ENCODE measurements at regions not wholly inside any gene's neighbourhood (a gene's known extent, or its start where the extent isn't known, plus 50 kb on each side); places are given as distances from the start of the nearest gene placed in this dataset.

- H3K4me3 ChIP-seq (ENCODE audit: low read depth, low read length) = no peak overlapping the region
- ChIA-PET POLR2A (interaction anchor here (0.6 kb wide), 1 partner anchor 224 kb away, joined by 3 read pairs; no protein-coding TSS in a partner anchor), CTCF (interaction anchor here (2.0 kb wide), 1 partner anchor 223 kb away, joined by 6 read pairs; no protein-coding TSS in a partner anchor)
- TF ChIP-seq CTCF (IDR thresholded peaks at IDR 0.05; ENCODE audit: insufficient read depth, low read length, missing control alignments) = no peak
- DNase-seq (ENCODE audit: low read depth, low spot score) = no peak
These were observed 221.7 kb upstream of the MARCKS start for GRCh38 chr6:113635222-113635986.

- CTCF ChIA-PET = interaction anchor here (1.1 to 2.0 kb wide), 2 partner anchors 19 to 222 kb away, joined by 3 to 6 read pairs; no protein-coding TSS in a partner anchor
- DNase-seq (ENCODE audit: low read depth, low spot score) = no peak
- H3K4me3 ChIP-seq (ENCODE audit: low read depth, low read length) = no peak overlapping the region
- POLR2A ChIA-PET = interaction anchor here (0.6 kb wide), 1 partner anchor 223 kb away, joined by 3 read pairs; no protein-coding TSS in a partner anchor
- no peak for TF ChIP-seq CTCF (IDR thresholded peaks at IDR 0.05; ENCODE audit: insufficient read depth, low read length, missing control alignments)
These were observed 220.8 kb upstream of the MARCKS start for GRCh38 chr6:113636357-113636824.

- no peak for TF ChIP-seq CTCF (IDR thresholded peaks at IDR 0.05; ENCODE audit: insufficient read depth, low read length, missing control alignments)
- no peak overlapping the region for H3K4me3 ChIP-seq (ENCODE audit: low read depth, low read length)
- CTCF ChIA-PET = no interaction called here
- DNase-seq (ENCODE audit: low read depth, low spot score) = no peak
- POLR2A ChIA-PET = no interaction called here
These were observed 217.1 kb upstream of the MARCKS start for GRCh38 chr6:113640051-113640450.

GRCh38 chr6:113642001-113642713, 215.0 kb upstream of the MARCKS start:
- TF ChIP-seq CTCF (IDR thresholded peaks at IDR 0.05; ENCODE audit: insufficient read depth, low read length, missing control alignments) = no peak
- no peak for DNase-seq (ENCODE audit: low read depth, low spot score)
- POLR2A ChIA-PET = no interaction called here
- no peak overlapping the region for H3K4me3 ChIP-seq (ENCODE audit: low read depth, low read length)
- CTCF ChIA-PET = interaction anchor here (0.9 to 1.4 kb wide), 2 partner anchors 12 to 267 kb away, joined by 3 to 5 read pairs; no protein-coding TSS in a partner anchor

GRCh38 chr6:113642714-113643406, 214.3 kb upstream of the MARCKS start:
- POLR2A ChIA-PET = interaction anchor here (0.6 kb wide), 1 partner anchor 802 kb away, joined by 3 read pairs; no protein-coding TSS in a partner anchor
- DNase-seq (ENCODE audit: low read depth, low spot score) = no peak
- H3K4me3 ChIP-seq (ENCODE audit: low read depth, low read length) = no peak overlapping the region
- TF ChIP-seq CTCF (IDR thresholded peaks at IDR 0.05; ENCODE audit: insufficient read depth, low read length, missing control alignments) = no peak
- CTCF ChIA-PET = interaction anchor here (0.9 to 1.4 kb wide), 2 partner anchors 13 to 266 kb away, joined by 3 to 5 read pairs; no protein-coding TSS in a partner anchor
